ENCODE measurements at regions not wholly inside any gene's neighbourhood (a gene's known extent, or its start where the extent isn't known, plus 50 kb on each side); places are given as distances from the start of the nearest gene placed in this dataset.
"Not testable (repeated sequence)": the region's sequence is repeated elsewhere in the genome, so short reads cannot be mapped to it uniquely, and the experiment has no call there.

DNA sequence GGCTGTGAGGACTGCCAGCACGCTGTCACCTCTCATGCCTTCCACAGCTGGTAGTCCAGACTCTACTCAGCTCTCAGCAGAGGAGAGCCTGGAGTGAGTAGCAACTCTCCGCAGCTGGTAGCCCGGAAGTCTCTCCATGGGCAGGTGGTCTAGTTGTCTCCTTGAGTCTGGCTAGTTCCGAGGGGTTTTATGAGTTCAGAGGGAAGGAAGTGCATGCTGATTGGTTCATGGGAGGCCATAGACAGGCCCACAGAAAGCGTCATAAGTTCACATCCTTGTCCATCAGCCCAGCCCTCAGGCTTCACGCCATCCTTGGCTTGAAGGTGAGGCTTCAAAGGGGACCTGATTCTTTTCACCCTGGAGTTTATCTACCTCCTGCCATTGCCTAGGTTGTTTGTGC is 2662.4 kb upstream of the PCDH20 start:
- Histone ChIP-seq H3K36me3 (ENCODE audit: control insufficient read depth in 4 of 4, insufficient read depth in 3 of 4, low read depth in 1 of 4, low read length in 3 of 4) (no peaks in the 10 kb centered on the region), H3K27me3 (ENCODE audit: control insufficient read depth in 4 of 4, insufficient read depth in 4 of 4, low read length in 3 of 4) (no peaks in the 10 kb centered on the region), H3K9me3 (ENCODE audit: control insufficient read depth in 4 of 4, low read length in 3 of 4) (no peaks in the 10 kb centered on the region), H3K4me1 (ENCODE audit: control insufficient read depth in 4 of 4, insufficient read depth in 4 of 4, low read length in 3 of 4) (no peaks in the 10 kb centered on the region), H3K27ac (ENCODE audit: low read depth in 1 of 2, low read length in 2 of 2) (no peak overlapping the region), H3K9ac (ENCODE audit: low read depth in 1 of 2, low read length in 2 of 2) (no peak overlapping the region), H3K4me3 (ENCODE audit: low read depth in 1 of 3, low read length in 3 of 3) (no peak overlapping the region)
- TF ChIP-seq HNF4G (IDR thresholded peaks at IDR 0.05) (no peak), RAD21 (IDR thresholded peaks at IDR 0.05) (no peak), NR2F2 (IDR thresholded peaks at IDR 0.05) (no peak), YY1 (IDR thresholded peaks at IDR 0.05) (no peak), FOXA2 (IDR thresholded peaks at IDR 0.05) (no peak), FOXA1 (IDR thresholded peaks at IDR 0.05) (no peak), GABPA (IDR thresholded peaks at IDR 0.05 in 1 of 2, conservative IDR thresholded peaks at IDR 0.05 in 1 of 2) (no peak), HNF4A (conservative IDR thresholded peaks at IDR 0.05) (no peak), RXRA (IDR thresholded peaks at IDR 0.05) (no peak), TAF1 (conservative IDR thresholded peaks at IDR 0.05) (no peak), EGR1 (IDR thresholded peaks at IDR 0.05; ENCODE audit: low read depth in 2 of 2) (no peak), REST (IDR thresholded peaks at IDR 0.05) (no peak), SP1 (IDR thresholded peaks at IDR 0.05) (no peak), JUND (IDR thresholded peaks at IDR 0.05) (no peak)
- TF ChIP-seq, protein P1, sequence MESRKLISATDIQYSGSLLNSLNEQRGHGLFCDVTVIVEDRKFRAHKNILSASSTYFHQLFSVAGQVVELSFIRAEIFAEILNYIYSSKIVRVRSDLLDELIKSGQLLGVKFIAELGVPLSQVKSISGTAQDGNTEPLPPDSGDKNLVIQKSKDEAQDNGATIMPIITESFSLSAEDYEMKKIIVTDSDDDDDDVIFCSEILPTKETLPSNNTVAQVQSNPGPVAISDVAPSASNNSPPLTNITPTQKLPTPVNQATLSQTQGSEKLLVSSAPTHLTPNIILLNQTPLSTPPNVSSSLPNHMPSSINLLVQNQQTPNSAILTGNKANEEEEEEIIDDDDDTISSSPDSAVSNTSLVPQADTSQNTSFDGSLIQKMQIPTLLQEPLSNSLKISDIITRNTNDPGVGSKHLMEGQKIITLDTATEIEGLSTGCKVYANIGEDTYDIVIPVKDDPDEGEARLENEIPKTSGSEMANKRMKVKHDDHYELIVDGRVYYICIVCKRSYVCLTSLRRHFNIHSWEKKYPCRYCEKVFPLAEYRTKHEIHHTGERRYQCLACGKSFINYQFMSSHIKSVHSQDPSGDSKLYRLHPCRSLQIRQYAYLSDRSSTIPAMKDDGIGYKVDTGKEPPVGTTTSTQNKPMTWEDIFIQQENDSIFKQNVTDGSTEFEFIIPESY (IDR thresholded peaks at IDR 0.05), result no peak
- TF ChIP-seq, protein P2, sequence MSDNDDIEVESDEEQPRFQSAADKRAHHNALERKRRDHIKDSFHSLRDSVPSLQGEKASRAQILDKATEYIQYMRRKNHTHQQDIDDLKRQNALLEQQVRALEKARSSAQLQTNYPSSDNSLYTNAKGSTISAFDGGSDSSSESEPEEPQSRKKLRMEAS (IDR thresholded peaks at IDR 0.05), result no peak
- TF ChIP-seq, protein P3, sequence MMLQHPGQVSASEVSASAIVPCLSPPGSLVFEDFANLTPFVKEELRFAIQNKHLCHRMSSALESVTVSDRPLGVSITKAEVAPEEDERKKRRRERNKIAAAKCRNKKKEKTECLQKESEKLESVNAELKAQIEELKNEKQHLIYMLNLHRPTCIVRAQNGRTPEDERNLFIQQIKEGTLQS (IDR thresholded peaks at IDR 0.05), result no peak
- TF ChIP-seq, protein P4, sequence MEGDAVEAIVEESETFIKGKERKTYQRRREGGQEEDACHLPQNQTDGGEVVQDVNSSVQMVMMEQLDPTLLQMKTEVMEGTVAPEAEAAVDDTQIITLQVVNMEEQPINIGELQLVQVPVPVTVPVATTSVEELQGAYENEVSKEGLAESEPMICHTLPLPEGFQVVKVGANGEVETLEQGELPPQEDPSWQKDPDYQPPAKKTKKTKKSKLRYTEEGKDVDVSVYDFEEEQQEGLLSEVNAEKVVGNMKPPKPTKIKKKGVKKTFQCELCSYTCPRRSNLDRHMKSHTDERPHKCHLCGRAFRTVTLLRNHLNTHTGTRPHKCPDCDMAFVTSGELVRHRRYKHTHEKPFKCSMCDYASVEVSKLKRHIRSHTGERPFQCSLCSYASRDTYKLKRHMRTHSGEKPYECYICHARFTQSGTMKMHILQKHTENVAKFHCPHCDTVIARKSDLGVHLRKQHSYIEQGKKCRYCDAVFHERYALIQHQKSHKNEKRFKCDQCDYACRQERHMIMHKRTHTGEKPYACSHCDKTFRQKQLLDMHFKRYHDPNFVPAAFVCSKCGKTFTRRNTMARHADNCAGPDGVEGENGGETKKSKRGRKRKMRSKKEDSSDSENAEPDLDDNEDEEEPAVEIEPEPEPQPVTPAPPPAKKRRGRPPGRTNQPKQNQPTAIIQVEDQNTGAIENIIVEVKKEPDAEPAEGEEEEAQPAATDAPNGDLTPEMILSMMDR (IDR thresholded peaks at IDR 0.05; ENCODE audit: low read depth, low read length, missing input control), result no peak
- DNase-seq (ENCODE audit: low spot score), result no peak
- WGBS, result 89% methylated on average over 6 of the region's 6 CpGs

GRCh38 chr13:64077132-64077835 is 2661.6 kb upstream of the PCDH20 start:
- H3K4me3 ChIP-seq (ENCODE audit: low read depth in 1 of 3, low read length in 3 of 3); H3K9me3 ChIP-seq (ENCODE audit: control insufficient read depth in 4 of 4, low read length in 3 of 4); H3K27me3 ChIP-seq (ENCODE audit: control insufficient read depth in 4 of 4, insufficient read depth in 4 of 4, low read length in 3 of 4); H3K36me3 ChIP-seq (ENCODE audit: control insufficient read depth in 4 of 4, insufficient read depth in 3 of 4, low read depth in 1 of 4, low read length in 3 of 4); DNase-seq (ENCODE audit: low spot score); H3K9ac ChIP-seq (ENCODE audit: low read depth in 1 of 2, low read length in 2 of 2); H3K27ac ChIP-seq (ENCODE audit: low read depth in 1 of 2, low read length in 2 of 2); H3K4me1 ChIP-seq (ENCODE audit: control insufficient read depth in 4 of 4, insufficient read depth in 4 of 4, low read length in 3 of 4): not testable (repeated sequence)
- 91% methylated on average over 36 of the region's 36 CpGs for WGBS

Data from liver (tissue), 8 donors.